DMS153 (cell line): ENCODE measurements at regions not wholly inside any gene's neighbourhood (a gene's known extent, or its start where the extent isn't known, plus 50 kb on each side); places are given as distances from the start of the nearest gene placed in this dataset.
"Not testable (repeated sequence)": the region's sequence is repeated elsewhere in the genome, so short reads cannot be mapped to it uniquely, and the experiment has no call there.

Experiments
- DNase-seq: peaks from one replicate; lab custom pipeline; 2025; lab: John Stamatoyannopoulos, UW

DNA sequence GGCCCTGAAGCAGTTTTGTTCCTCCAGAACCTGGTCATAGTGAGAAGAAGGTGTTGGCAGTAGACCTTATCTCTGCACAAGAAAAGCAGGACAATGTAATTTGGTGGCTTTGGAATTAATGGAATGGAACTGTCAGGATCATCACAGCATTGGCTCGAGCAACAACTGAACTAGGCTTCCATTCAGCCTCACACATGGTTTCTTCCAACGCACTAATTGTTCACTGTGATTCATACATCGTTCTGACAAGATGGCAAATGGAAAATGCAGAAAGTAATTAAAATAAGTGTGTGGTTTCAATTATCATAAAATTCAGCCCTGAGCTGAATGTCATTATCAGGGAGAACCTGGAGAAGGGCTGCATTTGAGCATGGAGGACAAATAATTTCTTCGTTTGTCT is 80.6 kb downstream of the MFSD1 start:
- no peak for DNase-seq

DNA sequence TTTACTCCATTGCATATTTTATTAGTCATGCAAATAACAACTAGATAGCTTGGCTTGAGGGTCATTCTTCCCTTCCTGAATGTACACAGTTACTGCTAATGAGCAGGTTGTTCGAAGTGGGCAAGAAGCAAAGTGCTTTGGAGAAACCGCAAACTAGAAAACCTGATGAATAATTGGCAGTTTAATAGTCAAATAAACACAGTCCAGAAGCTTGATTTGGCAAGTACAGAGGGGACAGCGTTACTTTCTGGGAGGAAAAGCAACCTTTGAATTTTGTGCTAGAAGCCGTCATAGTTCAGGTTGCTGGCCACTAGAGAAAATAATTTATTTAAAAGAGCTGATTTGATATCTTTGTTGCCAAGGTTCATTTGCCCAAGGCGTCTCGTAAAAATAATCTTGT is 94.9 kb downstream of the MFSD1 start:
- DNase-seq: no peak

DNA sequence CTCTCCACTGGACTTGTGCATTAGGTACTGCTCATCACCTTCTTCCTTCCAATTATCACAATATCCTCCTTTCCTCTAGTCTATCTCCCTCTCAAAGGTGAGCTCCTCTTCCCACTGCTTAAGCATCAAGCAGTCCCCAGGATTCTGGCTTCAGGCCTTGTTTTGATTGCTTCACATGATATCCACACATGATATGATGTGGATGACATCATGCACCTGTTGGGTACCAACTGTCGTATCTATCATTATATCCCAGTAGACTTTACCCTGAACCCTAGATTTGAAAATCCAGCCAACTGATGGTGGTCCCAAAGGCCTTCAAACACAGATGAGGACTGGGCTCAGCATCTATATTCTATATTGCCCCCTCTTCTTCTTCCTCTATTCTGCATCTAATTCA is 104.9 kb downstream of the MFSD1 start:
- DNase-seq: no peak

DNA sequence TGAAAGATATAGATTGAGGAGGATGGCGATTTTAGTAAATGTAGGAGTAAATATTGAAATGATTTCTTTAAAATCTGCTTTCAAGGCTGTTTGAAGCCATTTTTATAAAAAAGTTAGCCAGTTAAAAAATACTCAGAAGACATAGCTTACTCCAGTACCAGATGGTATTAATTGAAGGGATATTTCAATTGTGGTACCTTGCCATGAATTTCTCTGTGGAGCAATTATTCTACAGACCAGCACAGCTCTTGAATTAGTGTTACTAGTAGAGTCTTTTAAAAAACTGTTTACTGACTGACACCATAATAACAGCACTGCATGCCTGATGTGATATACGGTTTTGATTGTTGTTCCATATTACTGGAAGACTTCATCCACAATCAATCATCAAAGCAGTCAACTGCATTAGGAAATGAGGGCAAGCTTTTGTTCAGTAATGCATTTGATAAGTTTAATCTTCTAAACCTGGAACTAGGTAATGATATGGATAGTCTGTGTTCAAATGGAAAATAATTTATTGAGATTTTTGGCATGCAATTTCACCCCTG is 106.4 kb downstream of the MFSD1 start:
- no peak for DNase-seq

DNA sequence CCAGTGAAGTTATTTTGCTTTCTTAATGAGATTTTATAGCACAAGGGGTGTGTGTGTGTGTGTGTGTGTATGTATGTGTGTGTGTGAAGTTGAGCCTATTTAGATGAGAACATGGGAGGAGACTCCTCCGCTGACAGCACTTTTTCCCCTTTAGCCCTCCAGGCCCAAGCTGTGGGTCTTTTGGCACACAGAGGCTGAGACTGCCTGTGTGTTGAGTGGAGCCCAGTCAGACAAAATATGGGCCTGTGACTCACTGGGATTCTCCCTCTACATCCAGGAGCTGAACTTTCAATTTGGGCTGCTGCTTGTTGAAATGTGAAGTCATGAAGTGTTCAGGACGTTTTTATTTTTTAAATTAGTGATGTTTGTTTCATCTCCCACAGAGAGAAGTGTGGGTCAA is 108.0 kb downstream of the MFSD1 start:
- DNase-seq: no peak

DNA sequence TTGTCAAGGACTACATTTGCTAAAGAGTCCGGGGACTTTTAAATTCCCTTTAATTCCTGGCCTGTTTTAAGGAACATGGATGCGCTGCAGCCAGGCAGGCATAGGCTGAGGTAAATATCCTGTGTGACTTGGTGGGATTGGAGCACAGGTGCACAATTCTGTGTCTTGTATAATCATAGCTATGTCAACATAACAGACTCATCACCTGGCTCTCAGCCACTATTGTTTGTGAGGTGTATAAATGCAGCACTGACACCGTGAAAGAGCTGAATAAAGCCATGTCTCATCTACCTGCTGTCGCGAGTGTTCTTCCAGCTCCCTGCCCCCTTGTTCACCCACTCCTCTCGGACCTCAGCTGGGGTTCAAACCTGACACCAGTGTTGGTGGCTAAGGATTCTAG is 109.7 kb downstream of the MFSD1 start:
- DNase-seq: no peak

DNA sequence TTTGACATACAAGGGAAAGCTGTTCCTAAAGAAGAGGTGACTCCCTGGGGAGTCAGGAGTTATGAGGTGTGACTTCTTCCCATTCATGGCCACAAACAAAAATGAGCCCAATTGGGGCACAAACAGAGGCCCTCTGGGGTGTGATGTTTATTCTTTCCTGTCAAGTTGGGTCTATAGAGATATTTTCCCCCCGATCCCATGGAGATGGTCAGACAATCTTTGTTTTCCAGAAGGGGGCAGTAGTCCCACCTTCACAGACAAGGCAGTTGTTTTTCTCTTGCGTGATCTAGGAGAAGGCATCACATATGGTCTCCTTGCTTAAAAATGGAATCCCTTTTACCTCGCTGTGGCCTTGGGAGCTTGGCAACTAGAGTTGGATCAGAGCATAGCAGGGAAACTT is 110.3 kb downstream of the MFSD1 start:
- no peak for DNase-seq

DNA sequence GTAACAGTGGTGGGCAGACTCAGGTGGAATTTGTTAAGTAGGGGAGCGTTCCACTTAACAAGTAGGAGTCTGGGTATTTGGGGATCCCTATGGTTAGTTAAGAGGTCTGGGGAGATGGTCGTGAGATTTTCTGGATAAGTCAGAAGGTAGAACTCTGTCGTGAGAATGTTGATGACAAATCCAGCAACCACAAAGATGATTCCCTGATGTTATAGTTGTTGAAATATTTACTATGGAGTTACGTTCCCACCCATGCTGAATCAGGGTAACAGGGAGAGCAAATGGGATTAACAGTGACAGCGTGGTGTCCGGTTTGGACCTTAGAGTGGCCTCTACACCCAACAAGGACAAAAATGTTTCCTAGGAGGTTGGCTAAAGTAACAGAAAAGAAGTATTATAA is 110.8 kb downstream of the MFSD1 start:
- no peak for DNase-seq

DNA sequence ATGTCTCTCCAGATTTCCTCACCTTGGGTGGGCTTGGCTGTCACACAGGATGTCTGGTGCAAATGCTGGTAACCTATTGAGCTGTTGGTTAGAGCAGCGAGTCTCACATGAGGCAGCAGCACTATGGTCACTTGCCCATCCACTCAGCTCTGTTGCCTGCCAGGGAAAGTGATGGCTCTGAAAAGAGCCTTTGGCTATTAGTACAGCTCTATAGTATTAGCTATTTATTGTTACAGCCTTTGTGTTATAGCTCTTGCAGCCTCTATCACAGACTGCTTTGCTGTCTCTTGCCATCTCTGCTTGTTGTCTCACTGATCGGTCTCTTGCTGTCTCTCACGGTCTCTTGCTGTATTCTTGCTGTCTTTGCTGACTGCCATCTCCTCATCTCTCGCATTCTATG is 114.3 kb downstream of the MFSD1 start:
- no peak for DNase-seq

DNA sequence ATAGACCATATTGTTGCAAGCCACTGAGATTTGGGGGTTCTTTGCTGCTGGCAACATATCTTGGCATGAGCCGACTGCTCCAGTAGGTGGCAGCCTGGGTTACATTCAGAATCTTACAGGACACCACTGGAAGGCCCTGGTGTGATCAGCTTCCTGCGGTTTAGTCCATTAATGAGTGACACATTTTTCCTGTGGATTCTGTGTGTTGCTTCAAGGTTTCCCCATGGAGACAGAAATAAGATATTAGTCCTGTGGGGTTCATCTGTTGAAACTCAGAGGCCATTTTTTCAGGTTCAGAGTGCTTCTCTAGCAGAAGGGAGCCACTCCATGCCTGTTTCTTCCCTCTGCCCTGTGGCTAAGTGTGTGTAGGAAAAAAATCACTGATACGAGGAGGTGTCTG is 116.2 kb downstream of the MFSD1 start:
- no peak for DNase-seq

DNA sequence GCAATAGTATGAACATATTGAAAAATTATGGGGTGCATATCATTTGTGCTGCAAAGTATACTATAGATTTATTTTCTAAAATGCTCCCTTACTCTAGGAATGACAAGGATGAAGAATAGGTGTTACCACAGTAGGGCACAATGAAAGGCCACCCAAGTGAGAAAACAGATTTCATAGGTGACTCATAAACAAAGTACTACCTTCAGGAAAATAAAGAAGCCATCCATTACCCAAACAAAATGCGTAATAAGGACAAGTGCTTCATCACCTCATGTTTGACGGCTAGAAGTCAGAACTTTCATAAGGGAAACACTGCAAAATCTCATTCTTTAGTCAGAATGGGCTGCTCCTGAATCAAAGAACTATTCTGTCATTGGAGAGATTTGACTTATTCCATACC is 116.6 kb downstream of the MFSD1 start:
- DNase-seq: no peak

DNA sequence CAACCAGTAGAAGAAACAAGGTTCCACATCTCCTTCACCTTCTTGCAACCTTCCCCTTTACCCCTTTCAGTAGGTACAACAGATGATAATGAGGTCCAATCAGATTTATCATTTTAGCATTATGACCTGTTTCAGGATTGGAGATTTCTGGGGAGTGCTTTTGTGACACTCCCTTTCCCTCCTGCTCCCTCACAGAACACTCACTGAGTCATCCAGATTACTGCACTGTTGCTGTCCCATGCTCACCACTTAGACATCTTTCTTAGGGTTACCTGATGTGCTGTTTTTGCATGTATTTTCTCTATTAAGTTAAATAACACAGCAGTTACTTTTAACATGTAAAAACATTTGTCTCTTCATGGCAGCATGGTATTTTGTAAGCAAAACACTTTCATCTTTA is 118.5 kb downstream of the MFSD1 start:
- DNase-seq: no peak

DNA sequence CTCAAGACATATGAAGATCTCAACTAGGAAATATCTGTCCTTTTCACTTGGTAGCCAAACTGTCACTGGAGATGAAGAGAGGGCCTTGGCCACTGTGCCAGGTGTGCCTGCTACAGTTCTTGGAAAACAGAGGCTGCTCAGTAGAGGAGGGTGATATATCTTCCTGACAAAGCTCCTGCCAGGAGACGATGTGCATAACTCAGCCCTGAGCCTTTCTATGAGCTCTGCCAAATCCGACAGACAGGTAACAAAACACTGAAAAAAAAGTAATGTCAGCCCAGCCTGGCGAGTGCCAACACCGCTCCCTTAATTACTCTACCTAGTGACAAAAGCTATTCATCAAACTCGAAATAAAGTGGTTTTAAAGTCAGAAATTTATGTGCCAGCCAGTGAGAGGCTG is 123.2 kb downstream of the MFSD1 start:
- no peak for DNase-seq

DNA sequence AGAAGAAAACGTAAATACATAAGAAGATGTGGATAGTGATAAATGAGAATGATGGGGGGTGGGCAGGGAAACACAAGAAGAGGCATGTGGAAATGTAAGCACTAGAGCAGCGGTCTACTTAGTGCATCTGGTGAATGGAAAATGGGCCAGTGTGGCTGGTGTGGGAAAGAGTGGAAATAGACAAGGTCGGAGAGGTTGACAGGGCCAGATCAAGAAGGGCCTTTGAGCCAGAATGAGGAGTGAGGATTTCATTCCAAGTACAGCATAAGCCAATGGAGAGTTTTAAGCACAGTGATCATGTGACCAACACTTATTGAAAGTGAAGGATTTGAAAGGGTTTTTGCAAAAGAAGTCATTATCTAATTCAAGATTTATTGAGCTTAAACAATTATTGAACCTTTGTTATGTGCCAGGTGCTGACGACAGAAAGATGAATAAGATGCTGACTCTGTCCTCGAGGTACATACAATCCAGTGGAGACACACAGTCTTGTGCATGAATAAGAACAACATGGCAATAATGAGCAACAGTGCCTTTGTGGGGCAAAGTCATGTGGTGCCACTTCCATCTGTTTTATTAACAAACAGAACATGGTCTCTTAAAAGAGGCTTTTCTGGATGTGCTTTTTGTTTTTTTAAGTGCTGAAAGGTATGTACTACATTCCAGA is 124.1 kb downstream of the MFSD1 start:
- DNase-seq: no peak

DNA sequence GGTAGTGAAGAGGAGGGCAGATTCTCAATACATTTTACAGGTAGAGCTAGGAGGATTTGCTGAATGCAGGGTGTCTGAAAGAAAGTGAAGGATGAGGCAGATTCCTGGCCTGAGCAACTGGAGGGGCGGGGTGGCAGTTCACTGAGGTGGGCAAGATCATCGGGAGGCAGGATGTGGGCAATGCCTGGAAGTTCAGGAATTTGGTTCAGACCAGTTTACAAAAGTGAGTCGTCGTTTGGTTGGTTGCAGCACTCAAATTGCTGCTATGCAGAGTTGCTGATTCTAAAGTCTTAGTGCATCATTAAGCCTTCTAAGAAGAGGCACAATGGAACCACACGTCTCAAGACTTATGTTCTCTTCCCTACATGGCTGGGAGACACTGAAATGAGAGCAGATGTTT is 134.0 kb downstream of the MFSD1 start:
- DNase-seq: no peak

DNA sequence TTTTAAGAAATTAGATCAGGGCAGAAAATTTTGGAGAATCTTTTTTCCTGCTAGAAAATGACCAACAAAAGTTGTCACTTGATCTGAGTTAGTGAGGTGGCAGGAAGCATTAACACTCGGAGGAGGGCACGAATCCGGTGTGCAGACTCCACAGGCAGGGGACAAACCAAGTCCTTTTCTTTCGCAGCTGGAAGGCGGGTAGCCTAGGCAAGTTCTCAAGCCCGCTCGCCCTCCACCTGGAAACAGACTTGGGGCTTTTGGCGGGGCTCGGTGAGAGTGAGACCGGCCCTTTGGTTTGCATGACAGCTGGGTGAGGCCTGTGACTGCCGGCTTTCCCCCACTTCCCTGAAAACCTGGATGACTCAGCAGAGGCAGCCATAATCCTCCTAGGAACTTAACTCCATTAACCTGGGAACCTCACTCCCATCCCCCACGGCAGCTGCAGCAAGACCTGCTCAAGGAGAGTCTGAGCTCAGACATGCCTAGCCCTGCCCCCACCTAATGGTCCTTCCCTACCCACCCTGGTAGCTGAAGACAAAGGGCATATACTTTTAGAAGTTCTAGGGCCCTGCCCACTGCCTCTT is 134.8 kb downstream of the MFSD1 start:
- DNase-seq: no peak

DNA sequence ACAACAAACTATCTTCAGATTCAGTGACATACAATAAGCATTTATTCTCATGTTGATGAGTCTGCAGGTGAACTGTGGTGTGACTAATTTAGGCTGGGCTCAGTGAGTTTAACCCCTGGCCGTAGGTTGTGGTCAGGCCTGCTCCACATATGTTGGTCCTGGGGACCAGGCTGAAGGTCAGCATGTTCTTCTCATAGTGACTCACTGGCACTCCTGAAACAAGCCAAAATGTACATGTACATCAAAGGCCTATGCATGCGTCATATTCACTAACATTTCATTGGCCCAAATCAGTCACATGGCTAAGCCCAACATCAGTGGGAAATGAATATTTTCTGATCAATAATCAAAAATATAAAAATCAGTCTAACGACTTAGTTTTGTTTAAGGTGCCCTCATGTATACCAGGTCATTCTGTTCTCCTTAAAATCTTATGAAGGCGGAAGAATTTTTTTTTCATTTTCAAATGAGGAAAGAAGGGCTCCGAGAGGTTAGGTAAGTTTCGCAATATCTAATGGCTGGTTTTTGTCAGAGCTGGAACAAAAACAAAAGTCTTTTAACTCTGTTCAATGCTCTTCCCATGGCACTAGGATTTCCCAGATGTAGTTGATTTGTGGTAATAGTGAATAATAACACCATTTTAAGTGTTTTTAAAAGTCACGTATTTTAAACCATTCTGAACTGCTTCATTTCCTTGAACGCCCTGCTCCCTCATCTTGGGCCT is 148.5 kb downstream of the MFSD1 start:
- no peak for DNase-seq

DNA sequence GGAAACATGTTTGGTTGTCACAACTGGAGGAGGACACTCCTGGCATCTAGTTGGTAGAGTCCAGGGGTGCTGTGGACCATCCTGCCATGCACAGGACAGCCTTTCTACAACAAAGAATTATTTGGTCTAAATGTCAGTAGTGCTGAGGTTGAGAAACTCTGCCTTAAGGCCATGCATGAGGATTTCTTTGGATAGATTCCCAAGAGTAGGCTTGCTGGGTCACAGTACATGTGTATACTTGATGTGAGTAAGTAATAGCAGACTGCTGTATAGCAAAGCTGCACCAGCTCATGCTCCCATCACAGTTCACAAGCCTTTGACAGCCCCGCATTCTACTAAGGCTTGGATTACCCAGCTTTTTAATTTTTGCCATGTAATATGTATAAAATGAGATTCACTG is 151.3 kb downstream of the MFSD1 start:
- DNase-seq: no peak

DNA sequence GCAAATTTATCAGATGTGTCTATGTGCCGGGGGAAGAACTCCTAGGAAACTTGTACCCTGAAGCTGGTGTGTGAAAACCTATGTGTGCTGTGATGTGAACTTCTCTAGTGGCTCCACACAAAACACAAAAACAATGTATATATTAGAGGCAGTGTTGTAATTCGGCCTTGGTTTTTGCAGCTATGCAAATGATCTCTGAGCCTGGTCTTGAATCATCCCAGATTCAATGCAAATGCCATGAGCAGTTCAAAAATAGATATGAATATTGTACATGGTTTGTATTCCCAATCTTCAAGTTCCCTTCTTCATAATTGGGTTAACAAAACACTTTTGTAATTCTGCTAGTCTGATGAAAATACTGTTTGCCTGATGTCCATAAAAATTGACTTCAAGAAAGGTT is 152.6 kb downstream of the MFSD1 start:
- DNase-seq: no peak

DNA sequence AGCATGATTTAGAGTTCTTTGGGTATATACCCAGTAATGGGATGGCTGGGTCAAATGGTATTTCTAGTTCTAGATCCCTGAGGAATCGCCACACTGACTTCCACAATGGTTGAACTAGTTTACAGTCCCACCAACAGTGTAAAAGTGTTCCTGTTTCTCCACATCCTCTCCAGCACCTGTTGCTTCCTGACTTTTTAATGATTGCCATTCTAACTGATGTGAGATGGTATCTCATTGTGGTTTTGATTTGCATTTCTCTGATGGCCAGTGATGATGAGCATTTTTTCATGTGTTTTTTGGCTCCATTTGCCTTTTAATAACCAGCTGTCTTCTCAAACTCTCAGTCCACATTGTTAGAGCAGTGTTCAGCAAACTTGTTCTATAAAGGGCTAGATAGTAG is 155.9 kb downstream of the MFSD1 start:
- DNase-seq: not testable (repeated sequence)

DNA sequence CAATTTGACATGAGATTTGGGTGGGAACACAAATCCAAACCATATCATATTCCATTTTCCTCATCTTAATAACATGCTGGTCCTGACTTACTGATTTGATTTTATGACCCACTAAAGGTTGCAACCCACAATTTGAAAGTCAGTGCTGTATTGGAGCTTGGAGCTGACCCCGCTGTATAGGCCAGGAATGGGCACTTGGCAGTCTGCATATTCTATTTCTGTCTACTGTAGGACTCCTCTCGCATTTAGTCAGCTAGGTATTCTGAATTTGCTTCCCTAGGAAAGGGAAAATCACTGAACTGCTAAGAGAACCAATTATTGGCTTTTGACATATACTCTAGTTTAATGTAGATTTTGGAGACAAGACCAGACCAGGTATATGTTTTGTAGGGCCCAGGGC is 157.0 kb downstream of the MFSD1 start:
- DNase-seq: no peak

DNA sequence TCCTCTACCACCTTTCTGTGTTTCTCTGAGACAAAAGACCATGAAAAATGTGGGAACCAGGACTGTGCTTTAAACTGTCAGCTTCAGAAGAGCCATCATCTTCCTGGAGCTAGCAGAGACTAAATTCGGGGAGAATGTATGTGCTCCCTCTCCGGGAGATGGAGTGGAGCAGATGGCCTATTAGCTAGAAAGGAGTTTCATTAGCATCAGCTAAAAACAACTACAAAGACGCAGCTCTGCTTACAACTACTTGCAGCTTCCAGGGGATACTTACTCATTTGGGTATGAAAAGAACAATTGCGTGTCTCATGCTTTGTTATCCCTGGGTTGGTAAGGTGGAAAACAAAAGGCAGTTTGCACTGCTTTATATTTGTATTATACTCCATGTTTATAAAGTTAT is 159.6 kb downstream of the MFSD1 start:
- no peak for DNase-seq

DNA sequence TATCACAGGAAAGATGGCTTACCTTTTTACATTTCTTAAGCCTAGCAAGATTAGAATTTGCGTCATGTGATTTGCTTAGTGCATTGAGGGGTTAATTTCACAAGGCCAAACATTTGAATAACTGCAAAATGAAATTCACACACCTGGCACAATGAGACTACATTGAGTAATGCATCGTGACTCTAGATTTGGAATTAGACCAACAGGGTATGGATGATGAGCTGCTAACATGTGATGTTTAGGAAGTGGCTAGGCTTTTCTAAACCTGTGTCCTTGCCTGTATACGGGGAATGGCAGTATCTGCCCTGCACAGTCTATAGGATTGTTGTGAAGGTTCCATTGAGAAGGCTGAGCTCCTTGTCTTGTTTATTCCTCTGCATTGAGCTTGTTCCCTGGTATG is 160.1 kb downstream of the MFSD1 start:
- DNase-seq: no peak
